GM21723 (cell line): ENCODE measurements at regions not wholly inside any gene's neighbourhood (a gene's known extent, or its start where the extent isn't known, plus 50 kb on each side); places are given as distances from the start of the nearest gene placed in this dataset.
"Not testable (repeated sequence)": the region's sequence is repeated elsewhere in the genome, so short reads cannot be mapped to it uniquely, and the experiment has no call there.

Experiments used
- ATAC-seq: cut with Tn5 transposase; IDR thresholded peaks from one replicate; pipeline ENCODE4 v1.9.1; 2021; ENCODE audit warnings: mild to moderate bottlenecking, moderate library complexity; ENCODE audit not compliant: unreplicated experiment

DNA sequence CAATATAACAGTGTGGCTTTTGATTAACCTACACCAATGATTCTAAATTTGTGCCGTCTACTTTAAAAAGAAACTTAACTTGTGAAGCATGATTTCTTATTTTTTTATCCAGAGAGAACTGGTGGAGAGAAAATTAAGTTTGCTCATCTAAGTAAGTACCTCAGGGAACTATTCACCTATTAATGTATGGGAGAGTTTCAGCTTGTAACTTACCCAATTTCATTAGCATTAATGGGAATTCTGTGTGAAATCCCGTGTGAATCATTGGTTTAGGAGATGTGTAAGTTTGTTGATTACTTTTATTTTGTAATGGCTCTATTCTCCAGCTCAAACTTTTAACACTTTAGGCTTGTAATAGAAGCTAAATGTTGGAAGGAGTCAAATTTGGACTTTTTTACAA is 1061.5 kb downstream of the TDRD15 start:
- ATAC-seq: no peak

DNA sequence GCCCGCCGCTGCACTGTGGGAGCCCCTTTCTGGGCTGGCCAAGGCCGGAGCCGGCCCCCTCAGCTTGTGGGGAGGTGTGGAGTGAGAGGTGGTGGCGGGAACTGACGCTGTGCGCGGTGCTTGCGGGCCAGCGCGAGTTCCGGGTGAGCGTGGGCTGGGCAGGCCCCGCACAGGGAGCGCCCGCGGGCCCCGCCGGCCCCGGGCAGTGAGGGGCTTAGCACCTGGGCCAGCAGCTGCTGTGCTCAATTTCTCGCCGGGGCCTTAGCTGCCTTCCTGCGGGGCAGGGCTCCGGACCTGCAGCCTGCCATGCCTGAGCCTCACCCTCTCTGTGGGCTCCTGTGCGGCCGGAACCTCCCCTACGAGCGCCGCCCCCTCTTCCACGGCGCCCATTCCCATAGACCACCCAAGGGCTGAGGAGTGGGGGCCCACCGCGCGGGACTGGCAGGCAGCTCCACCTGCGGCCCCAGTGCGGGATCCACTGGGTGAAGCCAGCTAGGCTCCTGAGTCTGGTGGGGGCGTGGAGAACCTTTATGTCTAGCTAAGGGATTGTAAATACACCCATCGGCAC is 1062.6 kb downstream of the TDRD15 start:
- not testable (repeated sequence) for ATAC-seq

DNA sequence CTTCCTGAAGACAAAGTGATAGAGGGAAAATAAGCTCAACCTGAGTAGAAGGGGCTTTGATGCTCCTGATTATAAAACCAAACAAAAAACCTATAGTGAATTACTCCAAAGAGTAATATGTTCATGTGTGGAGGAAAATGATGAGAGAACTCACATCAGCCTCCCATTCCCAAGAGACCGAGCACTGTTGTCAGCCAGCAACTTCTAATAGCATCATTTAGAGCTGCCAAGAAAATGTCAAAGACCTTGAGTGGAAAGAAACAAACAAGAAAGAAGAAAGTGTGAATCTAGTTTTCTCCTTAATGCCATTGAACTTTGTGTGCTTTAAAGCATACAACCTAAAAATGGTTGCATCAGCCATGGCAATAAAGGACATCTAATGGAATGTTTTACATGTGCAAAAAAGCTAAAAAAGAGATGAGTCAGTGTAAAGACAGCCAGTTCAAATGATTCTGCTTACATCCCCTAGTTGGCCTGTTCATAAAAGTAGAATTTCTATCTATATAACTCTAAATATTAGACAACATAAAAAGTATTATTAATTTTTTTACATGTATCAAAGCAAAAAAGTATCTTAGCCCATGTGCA is 1066.2 kb downstream of the TDRD15 start:
- no peak for ATAC-seq

DNA sequence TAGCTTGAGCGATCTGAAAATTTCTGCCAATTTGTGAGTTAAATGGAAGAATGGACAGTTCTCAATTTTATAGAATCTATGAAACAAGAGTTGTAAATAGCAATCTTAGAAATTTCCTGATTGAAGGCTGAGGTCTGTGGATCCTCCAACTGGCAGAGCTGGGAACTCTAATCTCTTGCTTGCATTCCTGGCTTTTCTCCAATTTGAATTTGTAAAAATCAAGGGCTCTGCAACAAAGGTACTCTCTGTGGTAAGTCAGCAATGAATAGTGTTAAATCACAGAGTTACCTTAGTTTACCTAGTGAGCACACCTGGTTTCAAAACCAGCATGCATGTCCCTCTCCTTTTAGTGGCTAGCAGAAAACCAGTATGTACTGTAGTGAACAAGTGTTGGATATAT is 1070.5 kb downstream of the TDRD15 start:
- no peak for ATAC-seq

DNA sequence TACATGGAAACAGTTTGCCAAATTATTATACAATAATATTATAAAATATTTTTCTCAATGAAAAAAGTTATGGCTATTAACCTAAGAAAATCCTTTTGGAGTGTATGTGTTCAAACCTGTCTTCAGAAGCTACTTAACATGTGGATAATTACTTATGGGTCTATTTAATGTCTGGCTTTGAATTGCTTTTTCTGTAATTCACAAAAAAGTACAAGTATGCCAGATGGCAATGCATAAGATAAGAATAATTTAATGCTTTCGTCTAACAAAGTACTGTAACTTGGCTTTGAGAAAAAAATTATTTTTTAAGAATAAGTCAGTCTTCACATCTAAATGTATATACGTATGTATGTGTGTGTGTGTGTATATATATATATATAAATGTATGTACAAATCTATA is 1073.0 kb downstream of the TDRD15 start:
- no peak for ATAC-seq

DNA sequence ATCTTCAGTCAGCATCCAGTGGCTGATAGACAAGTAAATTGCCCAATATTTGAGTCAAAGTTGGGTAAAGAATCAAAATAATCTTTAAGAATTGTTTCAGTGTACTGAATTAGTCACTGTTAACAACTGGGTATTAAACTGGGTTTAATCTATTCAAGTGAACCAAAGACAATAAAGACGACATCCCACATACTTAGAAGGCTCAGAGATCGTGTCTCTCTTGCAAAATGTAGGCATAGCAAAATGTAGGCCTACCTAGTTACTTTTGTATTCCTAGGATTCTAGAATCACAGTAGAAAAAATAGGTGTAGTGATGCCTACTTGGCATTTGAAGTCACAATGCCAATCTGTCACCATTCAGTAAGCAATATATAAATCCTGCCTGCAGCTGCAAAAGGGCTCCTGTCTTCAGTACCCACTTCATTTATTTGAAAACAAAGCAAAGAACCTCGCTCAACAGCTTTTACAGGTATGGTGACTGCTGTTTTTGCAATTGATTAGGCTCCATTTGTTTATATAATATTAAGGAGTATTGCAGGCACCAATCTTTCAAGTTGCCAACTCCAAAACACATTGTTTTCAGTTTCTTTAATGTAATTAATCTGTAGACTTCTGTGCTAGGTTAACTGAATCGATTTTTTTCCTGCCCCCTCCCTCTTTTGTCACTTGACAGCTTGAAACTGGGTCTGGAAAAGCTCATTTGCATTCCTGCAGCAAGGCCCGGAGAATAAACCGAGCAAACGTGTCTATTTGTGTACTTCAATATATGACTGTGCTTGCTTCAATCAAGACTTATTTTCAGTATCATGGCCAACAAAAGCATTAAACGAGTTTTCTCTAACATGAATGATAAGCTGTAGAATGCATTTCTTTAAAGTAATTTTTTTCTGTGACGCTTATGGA is 1074.9 kb downstream of the TDRD15 start:
- no peak for ATAC-seq

DNA sequence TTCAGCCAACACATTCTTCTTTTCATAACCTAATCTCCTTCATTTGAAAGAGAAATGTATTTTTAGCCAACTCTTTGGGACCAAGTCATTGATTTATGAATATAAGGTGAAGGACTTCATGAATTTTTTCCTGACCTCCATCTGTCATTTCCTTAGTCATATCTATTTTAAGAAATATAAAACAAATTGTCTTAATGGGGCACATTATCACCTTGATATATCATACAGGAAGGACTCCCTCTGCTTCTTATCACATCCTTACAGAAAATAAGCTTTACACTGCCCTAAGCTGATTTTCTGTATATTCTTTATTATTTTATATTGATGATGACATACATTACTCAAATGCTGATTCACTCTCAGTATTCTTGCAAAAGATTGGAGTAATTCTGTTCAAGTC is 1076.2 kb downstream of the TDRD15 start:
- ATAC-seq: no peak

DNA sequence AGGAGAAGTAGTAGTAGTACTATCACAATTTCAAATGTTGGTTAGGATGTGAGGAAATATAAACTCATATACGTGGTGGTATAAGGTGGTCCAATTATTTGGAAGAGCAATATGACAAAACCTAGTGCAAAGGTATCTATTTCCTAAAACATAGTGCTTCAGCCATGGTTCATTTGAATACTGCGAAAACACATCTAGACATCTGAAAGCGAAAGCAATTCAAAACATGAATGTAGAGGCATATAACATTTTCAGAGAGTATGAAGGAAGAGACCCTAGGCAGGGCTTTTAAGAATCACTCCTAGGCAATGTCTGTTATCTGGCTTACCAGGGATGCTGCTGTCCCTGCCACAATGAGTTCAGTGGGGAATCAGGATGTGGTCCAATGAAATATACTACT is 1085.8 kb downstream of the TDRD15 start:
- ATAC-seq: no peak

DNA sequence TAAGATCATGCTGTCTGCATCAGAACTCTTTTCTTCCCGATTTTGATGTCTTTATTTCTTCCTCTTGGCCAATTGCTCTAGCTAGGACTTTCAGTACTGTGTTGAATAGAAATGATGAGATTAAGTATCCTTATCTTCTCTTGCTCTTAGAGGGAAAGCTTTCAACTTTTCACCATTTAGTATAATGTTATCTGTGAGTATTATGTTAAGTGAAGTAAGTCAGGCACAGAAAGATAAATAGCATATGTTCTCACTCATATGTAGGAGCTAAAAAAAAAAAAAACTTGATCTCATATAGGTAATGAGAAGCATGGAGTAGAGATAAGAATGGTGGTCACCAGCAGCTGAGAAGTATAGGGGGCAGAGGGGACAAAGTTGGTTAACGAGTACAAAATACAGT is 1089.5 kb downstream of the TDRD15 start:
- no peak for ATAC-seq

DNA sequence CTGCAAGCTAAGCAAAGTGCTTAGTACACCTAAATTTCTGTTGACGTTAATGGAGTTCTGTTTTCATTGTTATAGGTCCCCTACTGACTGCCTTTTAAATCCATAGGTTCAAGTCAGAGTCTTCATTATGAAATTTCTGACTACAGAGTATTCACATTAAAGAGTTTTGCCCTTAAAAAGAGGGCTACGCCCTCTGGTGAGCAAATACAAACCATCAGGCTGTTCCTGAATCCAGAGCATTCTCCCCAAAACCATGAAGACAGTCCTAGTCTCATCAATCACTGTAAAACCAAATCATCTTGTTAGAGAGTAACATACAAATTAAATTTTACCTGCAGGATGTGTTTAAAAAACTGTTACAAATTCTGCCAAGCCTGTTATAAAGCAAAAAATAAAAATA is 1091.7 kb downstream of the TDRD15 start:
- ATAC-seq: no peak

DNA sequence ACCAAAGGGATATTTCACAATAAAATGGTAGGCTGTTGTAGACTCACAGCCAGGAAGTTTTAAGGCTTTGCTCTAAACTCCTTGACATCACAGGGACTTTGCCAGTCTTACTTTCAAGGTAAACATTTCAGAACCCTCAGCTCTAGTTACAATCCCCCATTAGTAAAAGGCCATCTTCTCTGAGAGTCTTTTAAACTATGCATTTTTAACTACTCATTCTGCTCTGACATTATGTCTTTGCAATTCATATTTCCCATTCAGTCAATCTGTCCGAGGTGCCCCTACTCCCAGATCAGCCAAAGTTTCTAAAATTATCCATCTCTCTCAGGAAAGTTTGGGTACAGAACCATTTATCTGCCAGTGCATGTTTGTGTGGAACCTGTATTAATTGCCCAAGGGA is 1094.1 kb downstream of the TDRD15 start:
- no peak for ATAC-seq

DNA sequence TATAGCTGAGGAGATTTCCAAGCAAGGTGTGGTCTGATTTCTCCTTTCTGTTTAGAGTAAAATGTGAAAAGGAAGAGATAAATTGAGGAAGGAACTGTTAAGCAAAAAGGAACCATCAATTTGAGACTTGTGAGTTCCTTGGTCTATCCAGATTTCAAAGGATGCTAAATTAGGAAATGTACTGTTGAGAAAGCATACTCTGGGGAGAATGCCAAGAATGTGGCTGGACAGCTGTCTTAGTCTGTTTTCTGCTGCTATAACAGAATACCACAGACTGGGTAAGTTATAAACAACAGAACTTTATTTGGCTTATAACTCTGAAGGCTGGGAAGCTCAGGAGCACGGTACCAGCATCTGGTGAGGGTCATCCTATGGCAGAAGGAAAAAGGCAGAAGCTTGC is 1097.2 kb downstream of the TDRD15 start:
- ATAC-seq: no peak

DNA sequence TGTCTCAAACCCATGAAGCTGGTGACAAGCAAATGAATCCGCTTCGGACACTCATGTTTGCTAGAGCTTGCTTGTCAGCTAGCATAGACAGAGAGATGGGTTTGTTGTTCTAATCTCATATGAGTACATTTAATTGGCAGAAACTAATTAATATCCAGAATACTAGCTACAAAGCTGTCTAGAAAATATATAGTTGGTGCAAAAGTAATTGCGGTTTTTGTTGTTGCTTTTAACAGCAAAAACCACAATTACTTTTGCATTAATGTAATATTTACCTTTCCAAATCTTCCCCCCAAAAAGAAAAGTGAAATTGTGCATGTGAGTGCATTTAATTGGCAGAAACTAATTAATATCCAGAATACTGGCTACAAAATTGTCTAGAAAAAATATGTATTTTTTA is 1115.2 kb downstream of the TDRD15 start:
- no peak for ATAC-seq

DNA sequence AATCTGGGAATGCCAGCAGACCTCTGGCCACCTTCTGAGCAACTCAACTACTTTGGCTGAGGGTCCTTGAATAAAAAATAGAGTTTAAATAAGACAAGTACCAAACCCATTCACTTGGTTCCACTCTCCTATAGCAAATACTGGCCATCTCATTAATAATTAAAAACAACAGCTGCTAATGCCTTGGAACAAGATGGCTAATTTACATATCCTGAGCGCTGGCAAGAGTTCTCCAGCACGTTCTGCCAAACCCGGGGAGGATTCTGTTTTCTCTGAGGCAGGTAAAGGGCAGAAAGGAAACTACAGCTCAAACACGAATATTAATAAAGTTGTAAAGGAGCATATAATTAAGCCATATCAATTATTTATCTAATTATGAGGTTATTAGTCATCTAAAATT is 1123.7 kb downstream of the TDRD15 start:
- ATAC-seq: no peak

DNA sequence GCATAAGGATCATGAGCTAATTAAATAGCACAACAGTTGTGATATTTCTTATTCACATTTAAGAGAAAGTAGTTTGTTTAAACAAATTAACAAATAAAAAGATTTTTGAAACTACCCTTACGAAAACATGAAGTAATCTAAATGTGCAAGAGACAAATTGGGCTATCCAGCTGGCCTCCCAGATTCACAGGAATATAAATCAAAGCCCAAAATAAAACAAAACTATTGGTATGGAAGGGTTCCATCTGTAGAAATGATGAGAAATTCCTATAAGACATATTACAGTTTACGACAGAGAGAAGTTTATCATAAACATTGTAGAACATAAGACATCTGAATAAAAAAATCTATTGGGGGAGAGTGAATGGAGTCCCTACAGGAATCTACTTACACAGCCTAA is 1125.1 kb downstream of the TDRD15 start:
- no peak for ATAC-seq

DNA sequence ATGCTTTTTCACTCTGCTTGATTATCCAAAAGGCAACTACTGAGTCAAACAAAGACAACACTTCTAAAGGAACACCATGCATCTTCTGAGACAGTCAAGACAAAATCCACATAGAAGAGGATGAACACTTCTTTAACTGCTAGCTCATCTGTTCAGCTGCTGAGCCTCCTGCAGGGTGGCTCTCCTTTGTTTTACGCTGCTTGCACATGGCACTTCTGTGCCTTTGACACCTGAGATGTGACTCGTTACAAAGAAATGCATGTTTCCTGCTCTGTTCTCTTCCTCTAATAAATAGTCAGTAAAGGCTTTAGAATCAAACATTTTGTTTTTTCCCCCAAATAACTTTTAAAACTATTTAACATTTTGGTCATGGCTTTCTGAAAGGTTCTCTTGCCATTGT is 1129.4 kb downstream of the TDRD15 start:
- ATAC-seq: no peak

DNA sequence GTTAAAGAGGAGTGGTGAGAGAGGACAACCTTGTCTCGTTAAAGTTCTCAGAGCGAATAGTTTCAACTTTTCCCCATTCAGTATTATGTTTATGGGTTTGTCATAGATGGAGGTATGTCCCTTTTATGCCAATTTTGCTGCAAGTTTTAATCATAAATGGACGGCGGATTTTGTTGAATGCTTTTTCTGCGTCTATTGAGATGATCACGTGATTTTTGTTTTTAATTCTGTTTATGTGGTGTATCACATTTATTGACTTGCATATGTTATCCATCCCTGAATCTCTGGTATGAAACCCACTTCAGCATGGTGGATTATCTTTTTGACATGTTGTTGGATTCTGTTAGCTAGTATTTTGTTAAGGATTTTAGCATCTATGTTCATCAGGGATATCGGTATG is 1123.8 kb upstream of the KLHL29 start:
- ATAC-seq: no peak

DNA sequence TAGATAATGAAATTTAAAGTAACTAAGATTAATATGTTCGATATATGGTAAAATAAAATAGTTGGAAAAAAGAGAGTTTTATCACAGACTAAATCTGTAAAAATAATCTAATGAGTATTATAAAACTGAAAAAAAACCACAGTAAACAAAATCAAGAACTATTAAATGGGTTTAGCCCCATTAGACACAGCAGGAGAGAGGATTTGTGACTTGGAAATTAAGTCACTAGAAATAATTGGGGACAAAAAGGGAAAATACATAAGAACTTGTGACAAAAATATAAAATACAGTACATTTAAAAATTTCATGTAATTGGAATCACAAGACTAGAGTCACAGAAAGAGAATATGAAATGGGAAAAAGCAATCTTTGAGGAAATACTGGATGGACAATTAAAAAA is 1114.6 kb upstream of the KLHL29 start:
- no peak for ATAC-seq

DNA sequence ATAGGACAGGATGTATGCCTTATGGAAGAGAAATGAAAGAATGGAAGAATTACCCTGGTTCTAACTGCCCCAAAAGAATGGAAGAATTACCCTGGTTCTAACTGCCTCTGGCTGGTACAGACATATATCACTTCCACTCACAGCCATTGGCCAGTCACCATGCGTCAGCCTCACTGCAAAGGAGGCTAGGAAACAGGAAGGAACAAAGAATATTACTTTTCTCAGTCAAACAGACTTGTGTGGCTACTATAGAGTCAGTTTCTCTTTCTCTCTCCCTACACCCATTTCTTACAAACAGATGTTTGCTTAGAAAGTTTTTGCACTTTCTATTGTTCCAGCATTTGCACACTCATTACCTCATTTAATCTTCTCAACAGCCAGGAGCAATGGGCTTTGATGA is 1111.1 kb upstream of the KLHL29 start:
- ATAC-seq: no peak

DNA sequence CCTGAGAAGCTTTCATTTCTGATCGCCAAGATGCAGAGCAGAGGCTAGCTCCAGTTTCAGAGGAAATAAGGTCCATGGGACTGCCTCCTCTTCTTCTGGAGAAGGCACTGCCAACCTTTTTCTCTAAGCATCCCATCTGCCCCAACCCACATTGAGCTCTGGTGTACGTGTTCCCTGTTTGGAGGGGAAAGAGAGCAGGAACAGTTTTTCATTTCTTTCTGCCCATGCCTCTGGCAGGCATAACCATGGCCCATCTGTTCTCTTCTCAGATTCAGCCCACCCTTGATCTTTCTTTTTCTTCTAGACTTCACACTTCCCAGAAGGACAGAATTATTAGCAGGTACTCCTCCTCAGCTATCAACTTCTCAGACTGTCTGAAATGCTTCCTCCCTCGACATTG is 1110.3 kb upstream of the KLHL29 start:
- ATAC-seq: no peak

DNA sequence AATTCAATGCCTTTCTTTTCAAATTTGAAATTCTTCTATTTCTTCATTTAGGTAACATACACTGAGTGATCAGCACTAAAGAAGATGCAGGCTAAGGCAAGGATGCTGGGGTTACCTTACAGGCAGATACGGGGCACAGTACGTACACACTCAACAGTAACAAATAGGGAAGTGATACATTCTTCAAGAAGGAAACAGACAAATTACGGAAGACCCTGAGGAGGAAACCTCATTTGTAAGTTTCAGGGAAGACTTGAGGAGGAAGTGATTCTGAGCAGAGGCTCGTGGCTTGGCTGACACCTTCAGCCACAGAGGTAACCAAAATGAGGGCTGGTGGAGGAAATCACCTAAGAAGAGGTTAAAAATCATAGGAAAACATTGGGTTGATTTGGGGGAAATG is 1108.3 kb upstream of the KLHL29 start:
- ATAC-seq: no peak

DNA sequence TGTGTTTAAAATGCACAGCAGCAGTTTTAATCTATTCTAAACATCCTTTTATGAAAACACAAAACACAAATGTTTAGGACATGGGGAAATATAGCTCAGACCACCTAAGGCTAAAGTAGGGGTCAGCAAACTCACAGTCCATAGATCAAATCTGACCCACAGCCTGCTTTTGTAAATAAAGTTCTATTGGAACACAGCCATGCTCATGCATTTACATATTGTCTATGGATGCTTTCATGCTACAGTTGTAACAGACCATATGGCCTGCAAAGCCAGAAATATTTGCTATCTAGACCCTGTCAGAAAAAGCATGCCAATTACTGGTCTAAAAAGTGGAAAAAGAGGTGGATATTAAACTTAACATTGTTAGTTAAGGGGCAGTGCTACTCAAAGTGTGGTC is 1105.4 kb upstream of the KLHL29 start:
- ATAC-seq: no peak
